Suprapubic skin (tissue), 4 donors: ENCODE measurements at regions not wholly inside any gene's neighbourhood (a gene's known extent, or its start where the extent isn't known, plus 50 kb on each side); places are given as distances from the start of the nearest gene placed in this dataset.
"Not testable (repeated sequence)": the region's sequence is repeated elsewhere in the genome, so short reads cannot be mapped to it uniquely, and the experiment has no call there.

ENCODE experiments used
- DNase-seq, 2 donors: peaks; one replicate each; pipeline ENCODE4 v3.0.0-alpha.2; 2019; ENCODE audit warnings: low spot score in 2 of 2
- H3K27ac ChIP-seq: fragments of 200-600 bp; sonication (generic); one replicate; pipeline ENCODE4 v1.5.1; 2019
- H3K27me3 ChIP-seq: fragments of 200-600 bp; sonication (generic); one replicate; pipeline ENCODE4 v1.5.1; 2019
- H3K36me3 ChIP-seq: fragments of 200-600 bp; sonication (generic); one replicate; pipeline ENCODE4 v1.5.1; 2019
- H3K4me1 ChIP-seq: fragments of 200-600 bp; sonication (generic); one replicate; pipeline ENCODE4 v1.5.1; 2019
- H3K4me3 ChIP-seq: fragments of 200-600 bp; sonication (generic); one replicate; pipeline ENCODE4 v1.5.1; 2019; ENCODE audit warnings: mild to moderate bottlenecking
- H3K9me3 ChIP-seq: fragments of 200-600 bp; sonication (generic); one replicate; pipeline ENCODE4 v1.5.1; 2019
- CTCF ChIP-seq, 2 donors: fragments of 200-600 bp in 1 of 2; fragments of 450-650 bp in 1 of 2; sonication (generic) in 1 of 2; IDR thresholded peaks; one replicate each; pipeline ENCODE4 v1.5.1; 2016 to 2019; ENCODE audit warnings: antibody characterized with exemption in 2 of 2, mild to moderate bottlenecking in 1 of 2, moderate library complexity in 1 of 2
- EP300 ChIP-seq: sonication (generic); formaldehyde crosslinking; IDR thresholded peaks from one replicate; pipeline ENCODE4 v1.6.1; 2017; ENCODE audit warnings: antibody characterized with exemption
- POLR2A ChIP-seq, 2 donors: fragments of 450-650 bp; IDR thresholded peaks; one replicate each; pipeline ENCODE4 v1.6.1; 2017; ENCODE audit warnings: antibody characterized with exemption in 2 of 2, mild to moderate bottlenecking in 2 of 2, moderate library complexity in 2 of 2
- POLR2AphosphoS5 ChIP-seq, 3 donors: sonication (generic); formaldehyde crosslinking; IDR thresholded peaks; one replicate each; pipeline ENCODE4 v1.6.1; 2017; ENCODE audit warnings: antibody characterized with exemption in 3 of 3
- WGBS: methylation state at CpG from one replicate; pipeline ENCODE4 v1.1.5; 2018; 5-methylcytosine and 5-hydroxymethylcytosine counted together

- 78% methylated on average over 2 of the region's 2 CpGs for WGBS
Measured at GRCh38 chr4:31877429-31877828, 1157.3 kb downstream of the PCDH7 start.

GRCh38 chr4:31880837-31881236 is 1160.7 kb downstream of the PCDH7 start:
- not testable (repeated sequence) for H3K27me3 ChIP-seq, DNase-seq, H3K27ac ChIP-seq, H3K4me3 ChIP-seq, H3K36me3 ChIP-seq, H3K4me1 ChIP-seq, H3K9me3 ChIP-seq
- 83% methylated on average over 2 of the region's 2 CpGs for WGBS

More at GRCh38 chr4:31877429-31877828, 1157.3 kb downstream of the PCDH7 start:
- no peaks in the 10 kb centered on the region for H3K27me3 ChIP-seq
- H3K27ac ChIP-seq, result no peak overlapping the region
- DNase-seq, result no peak
- TF ChIP-seq POLR2A (IDR thresholded peaks at IDR 0.05), result no peak
- no peak for TF ChIP-seq POLR2AphosphoS5 (IDR thresholded peaks at IDR 0.05)
- TF ChIP-seq CTCF (IDR thresholded peaks at IDR 0.05), result no peak
- no peak for TF ChIP-seq EP300
- no peak overlapping the region for H3K4me3 ChIP-seq
- H3K9me3 ChIP-seq, result no peaks in the 10 kb centered on the region
- H3K36me3 ChIP-seq, result no peaks in the 10 kb centered on the region
- no peaks in the 10 kb centered on the region for H3K4me1 ChIP-seq

- H3K27me3 ChIP-seq, result no peaks in the 10 kb centered on the region
- H3K4me3 ChIP-seq, result no peak overlapping the region
- H3K36me3 ChIP-seq, result no peaks in the 10 kb centered on the region
- H3K27ac ChIP-seq, result no peak overlapping the region
- no peaks in the 10 kb centered on the region for H3K4me1 ChIP-seq
- DNase-seq, result no peak
- no peaks in the 10 kb centered on the region for H3K9me3 ChIP-seq
- no peak for TF ChIP-seq POLR2A (IDR thresholded peaks at IDR 0.05)
- TF ChIP-seq CTCF (IDR thresholded peaks at IDR 0.05), result no peak
Measured at GRCh38 chr4:31896349-31896748, 1176.2 kb downstream of the PCDH7 start.

GRCh38 chr4:31905363-31905762 is 1185.2 kb downstream of the PCDH7 start:
- no peaks in the 10 kb centered on the region for H3K36me3 ChIP-seq
- no peaks in the 10 kb centered on the region for H3K9me3 ChIP-seq
- no peak overlapping the region for H3K4me3 ChIP-seq
- no peak for DNase-seq
- WGBS, result 91% methylated on average over 3 of the region's 3 CpGs
- TF ChIP-seq POLR2A (IDR thresholded peaks at IDR 0.05) (no peak), EP300 (no peak), POLR2AphosphoS5 (IDR thresholded peaks at IDR 0.05) (no peak), CTCF (IDR thresholded peaks at IDR 0.05) (no peak)
- no peaks in the 10 kb centered on the region for H3K4me1 ChIP-seq
- no peak overlapping the region for H3K27ac ChIP-seq
- no peaks in the 10 kb centered on the region for H3K27me3 ChIP-seq

GRCh38 chr4:31908261-31908660 is 1188.1 kb downstream of the PCDH7 start:
- DNase-seq, result no peak
- Histone ChIP-seq H3K36me3 (no peaks in the 10 kb centered on the region), H3K27me3 (no peaks in the 10 kb centered on the region), H3K4me1 (no peaks in the 10 kb centered on the region), H3K9me3 (no peaks in the 10 kb centered on the region), H3K4me3 (no peak overlapping the region), H3K27ac (no peak overlapping the region)
- TF ChIP-seq CTCF (IDR thresholded peaks at IDR 0.05), result no peak
- no peak for TF ChIP-seq POLR2AphosphoS5 (IDR thresholded peaks at IDR 0.05)
- TF ChIP-seq EP300, result no peak
- WGBS, result 25% methylated on average over 3 of the region's 3 CpGs

GRCh38 chr4:31917334-31917733 is 1197.2 kb downstream of the PCDH7 start:
- no peaks in the 10 kb centered on the region for H3K9me3 ChIP-seq
- no peaks in the 10 kb centered on the region for H3K4me1 ChIP-seq
- no peaks in the 10 kb centered on the region for H3K27me3 ChIP-seq
- 81% methylated on average over 1 of the region's 1 CpG for WGBS
- TF ChIP-seq EP300, result no peak
- no peak for TF ChIP-seq POLR2A (IDR thresholded peaks at IDR 0.05)
- no peak for TF ChIP-seq CTCF (IDR thresholded peaks at IDR 0.05)
- TF ChIP-seq POLR2AphosphoS5 (IDR thresholded peaks at IDR 0.05), result no peak
- H3K27ac ChIP-seq, result no peak overlapping the region
- no peak for DNase-seq
- H3K36me3 ChIP-seq, result no peaks in the 10 kb centered on the region
- no peak overlapping the region for H3K4me3 ChIP-seq
